Prostate gland (tissue), 2 donors: ENCODE measurements at regions not wholly inside any gene's neighbourhood (a gene's known extent, or its start where the extent isn't known, plus 50 kb on each side); places are given as distances from the start of the nearest gene placed in this dataset.
"Not testable (repeated sequence)": the region's sequence is repeated elsewhere in the genome, so short reads cannot be mapped to it uniquely, and the experiment has no call there.

Experiments
- DNase-seq: peaks from one replicate; pipeline ENCODE4 v3.0.0-alpha.2; 2019; ENCODE audit warnings: low spot score
- H3K27ac ChIP-seq, 2 donors: fragments of 200-600 bp; sonication (generic); 2 replicates each; pipeline ENCODE4 v1.5.1; 2017 to 2019
- H3K27me3 ChIP-seq: fragments of 200-600 bp; sonication (generic); replicated peaks from 2 replicates; pipeline ENCODE4 v1.5.1; 2019; ENCODE audit not compliant: insufficient read depth
- H3K36me3 ChIP-seq, 2 donors: fragments of 200-600 bp; sonication (generic); 1 replicate in 1 of 2; 2 replicates in 1 of 2; pipeline versions ENCODE4 v1.5.1 to v1.8.1; 2017 to 2019
- H3K4me1 ChIP-seq: fragments of 200-600 bp; sonication (generic); replicated peaks from 2 replicates; pipeline ENCODE4 v1.5.1; 2019
- H3K4me3 ChIP-seq, 2 donors: fragments of 200-600 bp; sonication (generic); 2 replicates each; pipeline ENCODE4 v1.5.1; 2017 to 2019
- H3K9me3 ChIP-seq: fragments of 200-600 bp; sonication (generic); 2 replicates; pipeline ENCODE4 v1.5.1; 2017
- POLR2A ChIP-seq: fragments of 450-650 bp; IDR thresholded peaks from one replicate; pipeline ENCODE4 v1.6.1; 2016; ENCODE audit warnings: antibody characterized with exemption, mild to moderate bottlenecking
- POLR2AphosphoS5 ChIP-seq: sonication (generic); formaldehyde crosslinking; IDR thresholded peaks from one replicate; pipeline ENCODE4 v1.6.1; 2017; ENCODE audit warnings: antibody characterized with exemption
- WGBS: methylation state at CpG from one replicate; pipeline ENCODE4 v1.1.5; 2018; 5-methylcytosine and 5-hydroxymethylcytosine counted together
- intact Hi-C: fragments of 100-400 bp; cut with DNase I; formaldehyde crosslinking; loops from one replicate; pipeline ENCODE4 v1.14.2; 2022
- small RNA-seq, 2 donors: library from RNA; depleted of rRNA; stranded (forward); fragments of <200 nt; gene quantifications; one replicate each; pipeline ENCODE3, GENCODE V24; 2016
- TF ChIP-seq, protein P1 (sequence below), 4 experiments: fragments of 200-600 bp in 2 of 4; fragments of 450-650 bp in 2 of 4; sonication (generic) in 2 of 4; IDR thresholded peaks; 1 replicate in 3 of 4; 2 replicates in 1 of 4; pipeline ENCODE4 v1.5.1; 2016 to 2019; ENCODE audit warnings: antibody characterized with exemption in 4 of 4, mild to moderate bottlenecking in 2 of 4, moderate library complexity in 2 of 4

DNA sequence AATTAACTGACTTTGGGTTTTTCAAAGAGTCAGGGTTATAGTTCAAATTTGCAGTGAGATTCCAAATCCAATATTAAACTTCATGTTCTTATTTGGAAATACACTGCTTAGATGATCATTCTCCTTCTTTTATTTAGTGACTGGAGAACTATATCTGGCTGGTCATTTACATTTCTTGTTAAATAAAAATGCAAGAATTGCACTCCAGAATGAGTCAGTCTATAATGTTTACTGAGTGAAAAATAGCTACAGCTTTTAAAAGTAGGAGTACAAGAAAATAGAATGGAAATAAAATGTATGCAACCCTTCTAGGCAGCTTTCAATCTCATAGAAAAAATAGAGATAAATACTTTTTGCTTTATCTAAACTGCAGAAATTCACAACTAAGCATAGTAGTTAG lies 54.5 kb upstream of the CD2AP start:
- no peaks in the 10 kb centered on the region for H3K27me3 ChIP-seq
- DNase-seq: no peak
- no peaks in the 10 kb centered on the region for H3K9me3 ChIP-seq
- H3K27ac ChIP-seq: no peak overlapping the region
- intact Hi-C loops: no loop called here
- TF ChIP-seq, protein P1, sequence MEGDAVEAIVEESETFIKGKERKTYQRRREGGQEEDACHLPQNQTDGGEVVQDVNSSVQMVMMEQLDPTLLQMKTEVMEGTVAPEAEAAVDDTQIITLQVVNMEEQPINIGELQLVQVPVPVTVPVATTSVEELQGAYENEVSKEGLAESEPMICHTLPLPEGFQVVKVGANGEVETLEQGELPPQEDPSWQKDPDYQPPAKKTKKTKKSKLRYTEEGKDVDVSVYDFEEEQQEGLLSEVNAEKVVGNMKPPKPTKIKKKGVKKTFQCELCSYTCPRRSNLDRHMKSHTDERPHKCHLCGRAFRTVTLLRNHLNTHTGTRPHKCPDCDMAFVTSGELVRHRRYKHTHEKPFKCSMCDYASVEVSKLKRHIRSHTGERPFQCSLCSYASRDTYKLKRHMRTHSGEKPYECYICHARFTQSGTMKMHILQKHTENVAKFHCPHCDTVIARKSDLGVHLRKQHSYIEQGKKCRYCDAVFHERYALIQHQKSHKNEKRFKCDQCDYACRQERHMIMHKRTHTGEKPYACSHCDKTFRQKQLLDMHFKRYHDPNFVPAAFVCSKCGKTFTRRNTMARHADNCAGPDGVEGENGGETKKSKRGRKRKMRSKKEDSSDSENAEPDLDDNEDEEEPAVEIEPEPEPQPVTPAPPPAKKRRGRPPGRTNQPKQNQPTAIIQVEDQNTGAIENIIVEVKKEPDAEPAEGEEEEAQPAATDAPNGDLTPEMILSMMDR (IDR thresholded peaks at IDR 0.05): no peak
- TF ChIP-seq POLR2A (no peak), POLR2AphosphoS5 (no peak)
- H3K4me3 ChIP-seq: no peak overlapping the region
- no peaks in the 10 kb centered on the region for H3K36me3 ChIP-seq
- no peaks in the 10 kb centered on the region for H3K4me1 ChIP-seq

DNA sequence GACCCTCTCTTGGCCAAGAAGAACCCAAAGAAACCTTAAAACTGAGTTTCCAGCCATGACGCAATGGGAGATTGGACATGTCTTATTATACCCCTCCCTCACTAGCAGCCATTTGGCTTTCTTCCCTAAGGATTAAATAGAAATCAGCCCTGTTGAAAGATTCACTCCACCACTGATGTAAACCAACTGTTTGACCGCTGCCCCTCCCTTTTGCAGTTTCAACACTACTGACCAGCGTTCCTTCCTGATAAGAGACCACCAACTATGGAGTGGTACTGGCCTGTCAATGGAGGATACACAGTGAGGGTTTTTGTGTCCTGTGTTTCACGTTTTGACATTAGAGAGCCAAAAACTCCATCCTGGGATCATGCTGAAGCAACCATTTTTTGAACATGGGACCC lies 53.2 kb upstream of the CD2AP start:
- DNase-seq: no peak
- WGBS: 78% methylated on average over 4 of the region's 4 CpGs

DNA sequence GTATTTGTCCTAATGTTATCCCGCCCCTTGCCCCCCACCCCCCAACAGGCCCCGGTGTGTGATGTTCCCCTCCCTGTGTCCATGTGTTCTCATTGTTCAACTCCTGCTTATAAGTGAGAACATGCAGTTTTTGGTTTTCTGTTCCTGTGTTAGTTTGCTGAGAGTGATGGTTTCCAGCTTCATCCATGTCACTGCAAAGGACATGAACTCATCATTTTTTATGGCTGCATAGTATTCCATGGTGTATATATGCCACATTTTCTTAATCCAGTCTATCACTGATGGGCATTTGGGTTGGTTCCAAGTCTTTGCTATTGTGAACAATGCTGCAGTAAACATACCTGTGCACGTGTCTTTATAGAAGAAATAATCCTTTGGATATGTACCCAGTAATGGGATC lies 51.9 kb upstream of the CD2AP start:
- H3K4me1 ChIP-seq, H3K9me3 ChIP-seq, H3K27me3 ChIP-seq, H3K36me3 ChIP-seq, H3K4me3 ChIP-seq, DNase-seq, H3K27ac ChIP-seq, intact Hi-C loops: not testable (repeated sequence)
- 83% methylated on average over 3 of the region's 3 CpGs for WGBS

More for the DNA sequence above, 53.2 kb upstream of the CD2AP start:
- Histone ChIP-seq H3K9me3 (no peaks in the 10 kb centered on the region), H3K27me3 (no peaks in the 10 kb centered on the region), H3K4me3 (no peak overlapping the region), H3K4me1 (no peaks in the 10 kb centered on the region), H3K27ac (no peak overlapping the region), H3K36me3 (no peaks in the 10 kb centered on the region)
- intact Hi-C loops: no loop called here
- TF ChIP-seq, protein P1 (IDR thresholded peaks at IDR 0.05): no peak
- TF ChIP-seq POLR2A: no peak
- no peak for TF ChIP-seq POLR2AphosphoS5

DNA sequence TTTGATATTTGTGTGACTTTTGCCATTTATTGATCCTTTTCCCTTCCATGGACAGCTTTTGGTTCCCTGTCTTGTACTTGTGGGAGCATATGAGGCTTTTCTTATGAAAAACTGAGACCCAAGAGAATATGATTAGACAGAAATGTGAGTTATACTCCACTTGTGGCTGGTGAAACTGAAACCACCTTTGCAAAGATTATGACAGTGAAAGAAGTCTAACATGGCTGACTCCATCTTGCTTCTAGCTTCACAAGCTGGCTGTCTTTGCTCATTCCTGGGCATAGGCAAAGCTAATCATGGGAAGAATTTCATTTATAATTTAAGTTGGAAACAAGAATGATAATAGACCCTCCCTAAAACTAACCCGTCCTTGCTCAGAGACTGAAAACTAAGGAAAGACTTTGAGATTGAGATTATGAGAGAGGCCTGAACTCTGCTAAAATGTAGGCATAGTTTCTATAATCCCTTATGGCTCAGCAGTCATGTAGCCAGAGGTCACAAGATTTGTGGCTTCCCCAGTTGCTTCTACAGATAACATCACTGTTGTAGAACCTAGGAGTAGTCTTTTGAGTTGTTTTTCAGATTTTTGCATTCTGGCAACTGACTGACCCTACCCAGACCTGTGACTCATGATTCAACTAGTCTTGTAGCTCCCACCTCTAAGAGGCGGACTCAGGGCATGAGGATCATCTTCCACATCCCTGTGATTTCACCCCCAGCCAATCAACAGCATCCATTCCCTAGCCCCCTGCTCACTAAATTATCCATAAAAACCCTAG lies 50.9 kb upstream of the CD2AP start:
- TF ChIP-seq POLR2A: no peak
- TF ChIP-seq, protein P1 (IDR thresholded peaks at IDR 0.05): no peak
- TF ChIP-seq POLR2AphosphoS5: no peak
- Histone ChIP-seq H3K27me3 (no peaks in the 10 kb centered on the region), H3K9me3 (no peaks in the 10 kb centered on the region), H3K4me1 (no peaks in the 10 kb centered on the region), H3K4me3 (no peak overlapping the region), H3K36me3 (no peaks in the 10 kb centered on the region), H3K27ac (no peak overlapping the region)
- WGBS: 96% methylated on average over 2 of the region's 2 CpGs
- intact Hi-C loops: no loop called here
- DNase-seq: no peak

DNA sequence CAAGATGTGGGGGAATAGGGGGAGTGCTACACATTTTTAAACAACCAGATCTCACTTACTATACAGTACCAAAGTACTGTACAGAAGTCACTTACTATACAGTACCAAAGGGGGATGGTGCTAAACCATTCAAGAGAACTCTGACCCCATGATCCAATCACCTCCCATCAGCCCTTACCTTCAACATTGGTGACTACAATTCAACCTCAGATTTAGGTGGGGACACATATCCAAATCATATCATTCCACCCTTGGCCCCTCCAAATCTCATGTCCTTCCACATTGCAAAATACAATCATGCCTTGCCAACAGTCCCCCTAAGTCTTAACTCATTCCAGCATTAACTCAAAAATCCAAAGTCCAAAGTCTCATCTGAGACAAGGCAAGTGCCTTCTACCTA lies 49.9 kb upstream of the CD2AP start:
- no peak for TF ChIP-seq POLR2AphosphoS5
- TF ChIP-seq POLR2A: no peak
- TF ChIP-seq, protein P1 (IDR thresholded peaks at IDR 0.05): no peak
- Histone ChIP-seq H3K36me3 (no peaks in the 10 kb centered on the region), H3K4me3 (no peak overlapping the region), H3K27me3 (no peaks in the 10 kb centered on the region), H3K4me1 (no peaks in the 10 kb centered on the region), H3K9me3 (no peaks in the 10 kb centered on the region), H3K27ac (no peak overlapping the region)
- no peak for DNase-seq
- intact Hi-C loops: no loop called here

Small RNAs in the stretch of these regions (small RNA-seq; reads per million reads assigned to genes)
- 0 reads per million in 2 donors for gene B3GNTL1P2
